Naive B cell (primary cell): ENCODE measurements at regions not wholly inside any gene's neighbourhood (a gene's known extent, or its start where the extent isn't known, plus 50 kb on each side); places are given as distances from the start of the nearest gene placed in this dataset.

Experiments
- ATAC-seq, 2 donors: fragments of 150-1000 bp; cut with Tn5 transposase; 2 replicates each; pipeline ENCODE4 v1.10.0; 2021; ENCODE audit warnings: low read depth in 2 of 2, mild to moderate bottlenecking in 2 of 2, moderate library complexity in 2 of 2
- DNase-seq: peaks from one replicate; pipeline ENCODE4 v3.0.0; 2022
- H3K27ac Mint-ChIP-seq, 6 donors: one replicate each; pipeline ENCODE4 v1.8.0; 2020 to 2022; ENCODE audit warnings: mild to moderate bottlenecking in 6 of 6, mixed read lengths in 6 of 6, moderate library complexity in 5 of 6, inconsistent platforms in 2 of 6
- H3K27me3 Mint-ChIP-seq, 3 donors: one replicate each; pipeline ENCODE4 v1.8.0; 2021 to 2022; ENCODE audit warnings: mixed read lengths in 3 of 3, mild to moderate bottlenecking in 1 of 3
- H3K36me3 Mint-ChIP-seq, 2 donors: one replicate each; pipeline ENCODE4 v1.8.0; 2020 to 2022; ENCODE audit warnings: mixed read lengths in 2 of 2, inconsistent platforms in 1 of 2, mild to moderate bottlenecking in 1 of 2
- H3K4me1 Mint-ChIP-seq, 3 donors: one replicate each; pipeline ENCODE4 v1.8.0; 2020 to 2022; ENCODE audit warnings: mixed read lengths in 3 of 3, inconsistent platforms in 1 of 3, mild to moderate bottlenecking in 1 of 3, moderate library complexity in 1 of 3
- H3K4me3 Mint-ChIP-seq, 8 donors: one replicate each; pipeline ENCODE4 v1.8.0; 2020 to 2022; ENCODE audit warnings: mild to moderate bottlenecking in 8 of 8, mixed read lengths in 8 of 8, moderate library complexity in 8 of 8, inconsistent platforms in 2 of 8
- H3K9me3 Mint-ChIP-seq, 7 donors: one replicate each; pipeline ENCODE4 v1.8.0; 2020 to 2022; ENCODE audit warnings: mixed read lengths in 7 of 7, mild to moderate bottlenecking in 5 of 7, inconsistent platforms in 2 of 7, moderate library complexity in 1 of 7

DNA sequence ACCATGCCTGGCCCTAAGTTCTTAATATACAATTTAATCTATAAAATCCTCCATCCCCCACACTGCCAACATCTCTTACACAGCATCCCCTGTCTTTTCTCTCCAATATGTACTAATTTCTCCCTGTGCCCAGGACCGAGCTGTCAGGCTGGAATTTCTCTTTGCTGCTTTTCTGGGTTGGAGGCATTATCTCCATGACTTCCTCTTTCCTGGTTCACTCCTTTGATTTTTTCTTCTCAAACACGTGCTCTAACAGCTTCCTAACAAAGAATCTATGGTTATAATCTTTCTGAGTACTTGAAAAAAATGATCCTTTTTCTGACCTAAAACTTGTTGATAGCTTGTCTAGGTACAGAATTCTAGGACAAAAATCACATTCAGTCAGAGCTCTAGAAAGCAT, 112.8 kb downstream of the C1D start:
- no peak overlapping the region for H3K27ac Mint-ChIP-seq
- H3K4me3 Mint-ChIP-seq = no peak overlapping the region
- H3K36me3 Mint-ChIP-seq = no peaks in the 10 kb centered on the region
- ATAC-seq = no peak
- peaks cover 0 to 7% (median 0%) of the 10 kb centered on the region in 3 donors for H3K4me1 Mint-ChIP-seq
- no peak for DNase-seq
- H3K9me3 Mint-ChIP-seq = peaks cover 0 to 4% (median 0%) of the 10 kb centered on the region in 7 donors
- H3K27me3 Mint-ChIP-seq = peaks cover 7 to 27% (median 9%) of the 10 kb centered on the region in 3 donors

DNA sequence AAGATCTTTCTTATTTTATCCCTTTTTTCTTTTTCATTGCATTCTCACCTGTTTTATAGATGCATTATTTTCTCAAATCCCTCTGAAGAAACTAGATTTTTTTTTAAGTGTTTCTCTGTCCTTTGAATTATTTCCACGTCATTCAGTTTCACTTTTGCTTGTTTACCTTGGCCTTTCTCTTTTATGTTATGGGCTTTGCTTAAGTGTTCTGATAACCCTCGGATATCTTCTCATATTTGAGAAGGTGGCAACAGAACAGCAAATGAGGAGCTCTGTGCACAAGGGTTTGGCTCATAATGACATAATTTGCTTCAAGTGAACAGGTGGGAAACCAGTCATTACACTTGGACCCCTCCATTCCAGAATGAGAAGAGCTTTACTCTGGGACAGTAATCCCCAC, 111.9 kb downstream of the C1D start:
- Mint-ChIP-seq H3K27me3 (peaks cover 9 to 33% (median 16%) of the 10 kb centered on the region in 3 donors), H3K36me3 (no peaks in the 10 kb centered on the region), H3K4me3 (no peak overlapping the region), H3K9me3 (peaks cover 0 to 4% (median 0%) of the 10 kb centered on the region in 7 donors), H3K4me1 (peaks cover 0 to 7% (median 0%) of the 10 kb centered on the region in 3 donors), H3K27ac (peak overlapping the region in 1 of 6 donors; percentile 32)
- ATAC-seq = no peak
- DNase-seq = no peak

DNA sequence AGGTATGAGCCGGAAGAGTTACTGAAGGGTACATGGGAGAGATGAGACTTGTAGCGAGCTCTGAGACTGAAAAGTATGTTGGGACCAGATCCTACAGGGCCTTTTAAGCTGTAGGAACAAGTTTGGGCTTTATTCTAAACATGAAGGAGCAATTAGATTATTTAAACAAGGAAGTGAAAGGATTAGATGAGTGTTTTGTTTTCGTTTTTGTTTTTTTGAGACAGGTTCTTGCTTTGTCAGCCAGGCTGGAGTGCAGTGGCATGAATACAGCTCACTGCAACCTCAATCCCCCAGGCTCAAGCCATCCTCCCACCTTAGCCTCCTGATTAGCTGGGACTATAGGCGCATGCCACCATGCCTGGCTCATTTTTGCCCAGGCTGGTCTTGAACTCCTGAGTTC, 110.7 kb downstream of the C1D start:
- H3K4me3 Mint-ChIP-seq = peak overlapping the region in 1 of 8 donors; percentile 17
- H3K27ac Mint-ChIP-seq = no peak overlapping the region
- no peak for ATAC-seq

DNA sequence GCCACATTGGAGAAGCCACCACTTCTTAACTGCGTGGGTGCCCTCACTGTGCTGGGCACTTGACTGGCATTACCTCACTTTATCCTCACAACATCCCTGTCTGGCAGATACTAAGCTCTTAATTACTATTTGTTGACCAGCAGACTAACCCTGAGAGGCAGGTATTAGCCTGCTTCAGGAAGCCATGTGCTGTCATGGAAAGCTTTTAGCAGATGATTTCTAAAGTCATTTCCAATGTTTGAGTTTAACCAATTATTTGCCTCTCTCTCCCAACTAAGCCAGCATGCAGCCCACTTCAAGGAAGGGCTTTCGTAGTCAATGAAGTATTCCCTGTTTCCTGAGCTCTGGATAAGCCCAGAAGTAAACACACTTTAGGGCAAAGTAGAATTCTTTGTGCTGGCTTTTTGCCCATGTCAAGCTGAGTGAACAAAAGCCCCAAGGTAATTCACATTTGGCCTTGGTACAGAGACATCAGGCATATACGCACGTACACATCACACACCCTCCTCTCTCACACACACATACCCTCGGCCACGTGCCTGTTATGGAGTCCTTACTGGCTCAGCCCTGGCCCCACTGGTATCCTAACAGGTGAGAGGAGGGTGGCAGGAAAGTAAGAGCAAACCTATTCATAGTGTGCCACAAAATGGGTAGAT, 108.6 kb downstream of the C1D start:
- Mint-ChIP-seq H3K27ac (no peak overlapping the region), H3K27me3 (peaks cover 13 to 36% (median 21%) of the 10 kb centered on the region in 3 donors), H3K4me3 (no peak overlapping the region), H3K9me3 (peaks cover 0 to 5% (median 4%) of the 10 kb centered on the region in 7 donors), H3K4me1 (peaks cover 0 to 7% (median 0%) of the 10 kb centered on the region in 3 donors), H3K36me3 (no peaks in the 10 kb centered on the region)
- ATAC-seq (no peak), DNase-seq (no peak)

More for the DNA sequence above, 110.7 kb downstream of the C1D start:
- no peaks in the 10 kb centered on the region for H3K36me3 Mint-ChIP-seq
- no peak for DNase-seq
- H3K4me1 Mint-ChIP-seq = peaks cover 0 to 7% (median 0%) of the 10 kb centered on the region in 3 donors
- peaks cover 0 to 4% (median 0%) of the 10 kb centered on the region in 7 donors for H3K9me3 Mint-ChIP-seq
- H3K27me3 Mint-ChIP-seq = peaks cover 16 to 39% (median 18%) of the 10 kb centered on the region in 3 donors

DNA sequence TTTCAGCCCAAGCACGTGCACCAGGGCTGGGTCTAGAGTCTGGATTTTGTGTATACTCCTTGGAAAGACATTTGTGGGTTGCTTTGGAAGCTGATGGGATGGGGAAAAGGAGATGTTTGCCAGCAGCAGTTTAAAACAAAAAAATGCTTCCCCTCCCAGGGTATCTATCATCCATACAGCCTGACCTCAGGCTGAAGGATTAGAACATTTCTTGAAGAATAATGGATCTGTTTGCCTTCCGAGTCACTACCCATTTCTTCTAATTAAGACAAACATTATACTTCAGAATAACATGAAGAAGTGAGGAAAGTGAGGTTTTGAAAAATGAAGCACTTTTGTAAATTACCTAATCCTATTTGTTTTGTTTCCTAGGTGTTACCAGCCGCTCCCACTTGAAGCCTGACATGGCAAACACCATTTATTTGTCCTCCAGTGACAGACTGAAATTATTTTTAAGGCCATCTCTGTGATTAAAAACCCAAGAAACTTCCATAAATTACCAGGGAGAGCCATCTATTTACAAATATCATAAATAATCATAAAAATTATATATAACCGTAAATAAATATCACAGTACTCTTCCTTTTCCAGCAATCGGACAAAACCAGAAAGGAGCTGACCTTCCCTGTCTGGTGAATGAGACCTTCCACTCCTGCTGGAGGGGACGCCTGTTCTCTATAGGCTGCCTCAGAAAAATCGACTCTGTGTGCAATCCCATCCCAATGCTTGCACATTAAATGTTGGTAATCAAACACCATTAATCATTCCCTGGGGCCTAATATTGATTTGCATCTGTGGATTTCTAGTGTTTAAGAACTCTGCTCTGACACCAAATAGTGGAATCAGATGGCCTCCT, 106.8 kb downstream of the C1D start:
- peaks cover 0 to 6% (median 2%) of the 10 kb centered on the region in 7 donors for H3K9me3 Mint-ChIP-seq
- no peak overlapping the region for H3K4me3 Mint-ChIP-seq
- no peak for ATAC-seq
- no peak overlapping the region for H3K27ac Mint-ChIP-seq
- H3K36me3 Mint-ChIP-seq = no peaks in the 10 kb centered on the region
- no peak for DNase-seq
- peaks cover 0 to 3% (median 0%) of the 10 kb centered on the region in 3 donors for H3K4me1 Mint-ChIP-seq
- H3K27me3 Mint-ChIP-seq = peaks cover 17 to 29% (median 26%) of the 10 kb centered on the region in 3 donors

DNA sequence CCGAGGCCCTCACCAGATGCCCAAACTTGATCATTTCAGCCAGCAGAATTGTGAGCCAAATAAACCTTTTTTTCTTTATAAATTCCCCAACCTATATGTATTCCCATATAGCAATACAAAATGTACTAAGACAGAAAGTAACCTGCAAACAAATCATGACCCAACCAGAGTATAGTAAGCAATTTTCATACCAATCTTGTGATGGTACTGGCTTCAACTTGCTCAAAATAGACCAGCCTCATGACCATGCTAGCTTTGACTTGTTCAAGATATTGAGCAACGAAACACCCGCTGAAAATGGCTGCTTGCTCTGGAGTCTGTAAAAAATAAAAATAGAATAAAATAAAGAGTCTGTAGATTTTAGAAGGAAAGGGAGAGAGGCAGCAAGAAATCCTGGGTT, 97.6 kb downstream of the C1D start:
- Mint-ChIP-seq H3K36me3 (no peaks in the 10 kb centered on the region), H3K4me1 (no peaks in the 10 kb centered on the region), H3K9me3 (peaks cover 0 to 12% (median 0%) of the 10 kb centered on the region in 7 donors), H3K27me3 (peaks cover 10 to 14% (median 11%) of the 10 kb centered on the region in 3 donors), H3K27ac (no peak overlapping the region), H3K4me3 (no peak overlapping the region)
- DNase-seq (no peak), ATAC-seq (no peak)

DNA sequence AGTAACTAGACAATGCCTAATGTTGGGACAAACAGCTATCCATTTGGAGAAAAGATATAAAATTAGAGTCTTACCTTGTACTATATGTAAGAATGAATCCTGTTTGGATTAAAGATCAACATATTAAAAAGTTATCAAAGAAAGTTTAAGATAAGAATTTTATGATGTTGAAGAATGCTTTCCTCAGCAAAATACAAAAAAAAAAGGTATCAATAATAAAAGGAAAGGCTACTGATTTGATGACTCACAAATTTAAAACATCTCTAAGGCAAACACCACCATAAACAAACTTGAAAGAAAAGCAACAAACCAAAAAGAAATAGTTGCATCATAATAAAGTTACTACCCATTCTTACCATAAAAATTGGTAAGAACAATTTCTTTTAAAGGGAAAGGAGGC, 92.7 kb downstream of the C1D start:
- Mint-ChIP-seq H3K9me3 (no peaks in the 10 kb centered on the region), H3K27me3 (peaks cover 6 to 14% (median 6%) of the 10 kb centered on the region in 3 donors), H3K27ac (no peak overlapping the region), H3K4me3 (no peak overlapping the region), H3K4me1 (peaks cover 0 to 7% (median 6%) of the 10 kb centered on the region in 3 donors), H3K36me3 (no peaks in the 10 kb centered on the region)
- no peak for ATAC-seq
- no peak for DNase-seq

DNA sequence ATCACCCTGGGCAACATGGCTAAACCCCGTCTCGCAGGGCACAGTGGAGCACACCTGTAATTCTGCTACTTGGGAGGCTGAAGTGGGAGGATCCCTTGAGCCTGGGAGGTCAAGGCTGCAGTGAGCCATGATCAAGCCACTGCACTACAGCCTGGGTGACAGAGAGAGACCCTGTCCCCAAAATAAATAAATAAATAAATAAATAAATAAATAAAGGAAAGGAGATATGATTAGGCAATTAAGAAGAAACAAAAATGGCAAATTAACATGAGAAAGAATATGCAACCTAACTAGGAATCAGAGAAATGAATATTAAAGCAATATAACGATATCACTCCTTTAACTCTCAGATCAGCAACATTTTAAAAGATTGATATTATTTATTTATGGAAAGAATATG, 92.3 kb downstream of the C1D start:
- Mint-ChIP-seq H3K27ac (no peak overlapping the region), H3K9me3 (no peaks in the 10 kb centered on the region), H3K4me3 (no peak overlapping the region), H3K27me3 (peaks cover 6 to 9% (median 8%) of the 10 kb centered on the region in 3 donors), H3K4me1 (peaks cover 0 to 9% (median 9%) of the 10 kb centered on the region in 3 donors), H3K36me3 (no peaks in the 10 kb centered on the region)
- DNase-seq = no peak
- ATAC-seq = no peak

DNA sequence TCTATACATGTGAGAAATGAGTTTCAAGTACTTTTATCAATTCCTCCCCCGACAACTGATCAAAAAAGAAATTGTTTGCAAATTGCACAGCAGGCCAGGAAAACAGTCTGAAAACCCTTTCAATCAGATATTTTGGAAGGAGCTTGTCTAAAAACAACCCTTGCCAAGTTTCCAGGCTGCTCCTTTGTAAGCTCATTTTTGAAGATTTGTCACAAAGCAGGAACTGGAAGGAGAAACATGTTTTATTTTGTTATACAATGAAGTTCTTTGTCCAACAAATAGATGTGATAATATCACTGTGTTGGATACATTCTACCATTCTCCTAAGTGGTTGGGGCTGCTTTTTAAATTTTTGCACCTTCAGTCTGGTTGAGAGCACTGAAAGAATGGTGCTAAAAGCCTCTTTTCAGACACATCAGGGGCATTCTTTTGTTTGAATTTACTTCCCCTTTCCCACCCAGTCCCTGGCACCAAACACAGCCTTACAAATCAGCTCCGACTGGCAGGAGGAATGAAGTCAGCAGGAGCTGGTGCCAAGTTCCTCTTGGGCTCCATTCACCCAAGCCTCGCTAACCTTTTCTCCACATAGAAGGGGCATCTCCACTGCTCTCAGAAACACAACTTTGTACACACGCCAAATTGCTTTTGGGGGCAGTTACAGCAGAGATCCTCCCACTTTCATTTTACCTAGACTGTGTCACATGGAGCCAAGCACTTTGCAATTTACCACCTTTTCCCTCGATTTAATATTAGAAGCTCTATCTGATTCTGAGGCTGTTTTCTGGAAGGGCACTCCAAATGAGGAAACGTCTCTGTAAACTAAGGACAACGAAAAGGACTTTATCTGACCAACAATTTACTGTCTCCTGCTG, 88.0 kb downstream of the C1D start:
- Mint-ChIP-seq H3K27ac (peak overlapping the region in 1 of 6 donors; percentile 46), H3K27me3 (peaks cover 0 to 8% (median 8%) of the 10 kb centered on the region in 3 donors), H3K4me1 (peaks cover 0 to 9% (median 9%) of the 10 kb centered on the region in 3 donors), H3K4me3 (peak overlapping the region; percentile 13 to 61 (median 44)), H3K9me3 (no peaks in the 10 kb centered on the region), H3K36me3 (no peaks in the 10 kb centered on the region)
- ATAC-seq = peak in 1 of 2 donors; percentile 39
- no peak for DNase-seq

DNA sequence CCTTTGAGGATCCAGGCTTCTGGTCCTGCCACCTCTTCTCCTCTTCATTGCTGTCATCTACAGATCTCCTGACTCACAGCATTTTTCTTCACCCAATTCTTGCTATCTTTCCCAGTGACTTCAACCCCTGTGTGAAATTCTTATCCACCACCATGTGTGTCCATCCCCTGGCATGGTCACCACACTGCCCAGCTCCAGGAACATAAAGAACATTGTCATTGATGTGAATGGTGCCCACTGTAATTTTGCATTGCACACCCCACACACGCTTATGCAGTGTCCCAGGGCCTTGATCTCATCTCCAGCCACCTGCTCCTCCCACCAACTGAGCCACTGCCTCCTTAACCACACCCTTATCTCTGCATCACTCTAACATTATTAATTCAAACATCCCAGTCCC, 85.3 kb downstream of the C1D start:
- Mint-ChIP-seq H3K4me1 (peaks cover 0 to 9% (median 5%) of the 10 kb centered on the region in 3 donors), H3K27ac (no peak overlapping the region), H3K36me3 (no peaks in the 10 kb centered on the region), H3K27me3 (peaks cover 0 to 5% (median 0%) of the 10 kb centered on the region in 3 donors), H3K9me3 (peaks cover 0 to 3% (median 1%) of the 10 kb centered on the region in 7 donors), H3K4me3 (no peak overlapping the region)
- ATAC-seq (no peak), DNase-seq (no peak)

DNA sequence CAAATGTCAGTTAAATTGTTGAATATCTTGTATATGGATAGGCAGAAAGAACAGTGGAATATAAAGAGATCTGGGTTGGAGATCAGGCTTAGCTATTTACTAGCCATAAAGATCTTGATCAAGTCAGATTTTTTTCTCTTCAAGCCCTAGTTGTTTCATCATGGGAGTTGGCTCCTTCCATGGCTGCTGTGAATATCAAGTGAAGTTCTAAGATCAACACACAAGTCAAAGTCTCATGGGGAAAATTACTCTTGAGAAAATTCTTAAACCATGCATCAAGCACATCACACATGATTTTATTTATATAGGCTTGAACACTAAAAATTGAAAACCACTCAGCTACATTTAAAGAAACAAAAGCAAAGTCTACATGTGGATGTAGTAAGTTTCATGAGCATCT, 79.8 kb downstream of the C1D start:
- no peak for DNase-seq
- Mint-ChIP-seq H3K27me3 (peaks cover 12 to 18% (median 16%) of the 10 kb centered on the region in 3 donors), H3K4me1 (no peaks in the 10 kb centered on the region), H3K4me3 (no peak overlapping the region), H3K27ac (no peak overlapping the region), H3K9me3 (peaks cover 0 to 7% (median 2%) of the 10 kb centered on the region in 7 donors), H3K36me3 (no peaks in the 10 kb centered on the region)
- ATAC-seq = no peak

DNA sequence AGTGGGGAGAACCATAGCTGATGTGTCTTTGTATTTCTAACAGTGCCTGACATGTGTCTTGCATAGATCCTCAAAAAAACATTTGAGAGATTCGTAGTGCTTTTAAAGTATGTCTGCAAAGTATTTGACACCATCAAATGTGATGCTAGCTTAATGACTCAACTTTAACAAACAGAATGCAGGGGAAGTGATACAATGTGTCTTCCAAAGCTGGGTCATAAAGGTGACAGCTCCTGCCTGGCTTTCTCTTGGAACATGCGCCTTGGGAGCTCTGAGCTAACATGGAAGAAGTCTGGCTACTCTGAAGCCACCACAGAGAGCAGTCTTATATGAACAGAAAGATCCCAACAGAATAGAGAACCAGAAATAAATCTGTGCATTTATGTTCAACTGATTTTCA, 78.2 kb downstream of the C1D start:
- Mint-ChIP-seq H3K4me1 (no peaks in the 10 kb centered on the region), H3K4me3 (no peak overlapping the region), H3K36me3 (no peaks in the 10 kb centered on the region), H3K27me3 (peaks cover 12 to 24% (median 16%) of the 10 kb centered on the region in 3 donors), H3K9me3 (peaks cover 0 to 13% (median 3%) of the 10 kb centered on the region in 7 donors), H3K27ac (no peak overlapping the region)
- no peak for DNase-seq
- ATAC-seq = no peak

DNA sequence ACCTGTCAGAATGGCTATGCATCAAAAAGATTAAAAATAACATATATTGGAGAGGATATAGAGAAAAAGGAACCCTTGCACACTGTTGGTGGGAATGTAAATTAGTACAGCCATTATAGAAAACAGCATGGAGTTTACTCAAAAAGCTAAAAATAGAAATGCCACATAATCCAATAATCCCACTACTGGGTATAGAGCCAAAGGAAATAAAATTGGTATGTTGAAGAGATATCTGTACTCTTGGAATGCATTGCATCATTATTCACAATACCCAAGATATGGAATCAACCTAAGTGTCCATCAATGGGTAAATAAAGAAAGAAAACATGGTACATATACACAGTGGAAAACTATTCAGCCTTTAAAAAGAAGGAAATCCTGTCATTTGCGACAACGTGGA, 77.2 kb downstream of the C1D start:
- Mint-ChIP-seq H3K27me3 (peaks cover 14 to 25% (median 16%) of the 10 kb centered on the region in 3 donors), H3K9me3 (peaks cover 0 to 13% (median 3%) of the 10 kb centered on the region in 7 donors), H3K4me3 (no peak overlapping the region), H3K4me1 (peaks cover 0 to 2% (median 0%) of the 10 kb centered on the region in 3 donors), H3K27ac (no peak overlapping the region), H3K36me3 (no peaks in the 10 kb centered on the region)
- ATAC-seq (no peak), DNase-seq (no peak)
